OCI-LY7 (cell line): ENCODE measurements at regions not wholly inside any gene's neighbourhood (a gene's known extent, or its start where the extent isn't known, plus 50 kb on each side); places are given as distances from the start of the nearest gene placed in this dataset.

Source experiments
- BruUV-seq: library from RNA; stranded (reverse); fragments of 400-500 nt; replicated peaks from 2 replicates; lab custom pipeline; 2021; lab: Mats Ljungman, UMichigan
- CTCF ChIA-PET: fragments of 300-600 bp; sonication (Branson Sonifier 250); formaldehyde crosslinking; loops from one replicate; lab custom pipeline; 2022; ENCODE audit warnings: antibody characterized with exemption; ENCODE audit not compliant: unreplicated experiment; lab: Charles Lee
- POLR2A ChIA-PET: fragments of 300-600 bp; sonication (Branson Sonifier 250); formaldehyde crosslinking; loops from one replicate; lab custom pipeline; 2022; ENCODE audit warnings: antibody characterized with exemption; lab: Charles Lee
- DNase-seq: peaks from one replicate; pipeline ENCODE4 v3.0.0-alpha.2; 2015; ENCODE audit warnings: low spot score
- H2AFZ ChIP-seq: fragments of 200-600 bp; sonication (generic), shearing (Covaris generic); 2 replicates; pipeline ENCODE4 v1.6.1; 2014; ENCODE audit warnings: mild to moderate bottlenecking, antibody characterized with exemption, low read length, moderate library complexity
- H3K27ac ChIP-seq: fragments of 200-600 bp; sonication (generic); 2 replicates; pipeline ENCODE4 v1.5.1; 2014; ENCODE audit warnings: mixed run types, low read depth, mild to moderate bottlenecking, moderate library complexity, low read length, inconsistent platforms; ENCODE audit not compliant: poor library complexity, severe bottlenecking
- H3K36me3 ChIP-seq: fragments of 200-600 bp; sonication (generic); 2 replicates; pipeline ENCODE4 v1.6.1; 2014; ENCODE audit warnings: mild to moderate bottlenecking, antibody characterized with exemption, low read length, moderate library complexity, mixed read lengths; ENCODE audit not compliant: insufficient read depth
- H3K4me1 ChIP-seq: fragments of 200-600 bp; sonication (generic); 2 replicates; pipeline ENCODE4 v1.5.1; 2014; ENCODE audit warnings: mild to moderate bottlenecking, low read length; ENCODE audit not compliant: insufficient read depth, poor library complexity, severe bottlenecking
- H3K4me2 ChIP-seq: fragments of 200-600 bp; sonication (generic); 2 replicates; pipeline ENCODE4 v1.6.1; 2014; ENCODE audit warnings: mild to moderate bottlenecking, low read length
- H3K4me3 ChIP-seq: fragments of 200-600 bp; sonication (generic); 2 replicates; pipeline ENCODE4 v1.5.1; 2014; ENCODE audit warnings: mild to moderate bottlenecking, low read depth, low read length; ENCODE audit not compliant: poor library complexity, severe bottlenecking
- H3K79me2 ChIP-seq: fragments of 200-600 bp; sonication (generic); 2 replicates; pipeline ENCODE4 v1.6.1; 2016; ENCODE audit warnings: low read depth, mild to moderate bottlenecking, low read length, moderate library complexity, mixed read lengths; ENCODE audit not compliant: insufficient read depth
- H3K9me2 ChIP-seq: fragments of 200-600 bp; sonication (generic); 2 replicates; pipeline ENCODE4 v1.6.1; 2016; ENCODE audit warnings: mild to moderate bottlenecking, low read length, mixed read lengths; ENCODE audit not compliant: insufficient read depth
- H3K9me3 ChIP-seq: fragments of 200-600 bp; sonication (generic); 2 replicates; pipeline ENCODE4 v1.6.1; 2014; ENCODE audit warnings: mild to moderate bottlenecking, mixed run types, low read length, mixed read lengths
- H4K20me1 ChIP-seq: fragments of 200-600 bp; sonication (generic); 2 replicates; pipeline ENCODE4 v1.6.1; 2014; ENCODE audit warnings: mild to moderate bottlenecking, antibody characterized with exemption, low read length, moderate library complexity, mixed read lengths; ENCODE audit not compliant: insufficient read depth
- CTCF ChIP-seq: fragments of 200-600 bp; sonication (generic); conservative IDR thresholded peaks from 2 replicates; pipeline ENCODE4 v1.5.1; 2014; ENCODE audit warnings: mild to moderate bottlenecking, antibody characterized with exemption, low read length, moderate library complexity, mixed read lengths
- EZH2phosphoT487 ChIP-seq: fragments of 200-600 bp; sonication (generic); IDR thresholded peaks from 2 replicates; pipeline ENCODE4 v1.6.1; 2018; ENCODE audit warnings: low read depth, borderline replicate concordance, mild to moderate bottlenecking, mixed run types, antibody characterized with exemption, low read length, moderate library complexity, mixed read lengths
- intact Hi-C: fragments of 100-400 bp; cut with micrococcal nuclease; formaldehyde crosslinking; loops from one replicate; pipeline ENCODE4 v1.10.0; 2022; ENCODE audit not compliant: unreplicated experiment

GRCh38 chr4:37002625-37003024 lies 241.9 kb upstream of the NWD2 start:
- Histone ChIP-seq H3K36me3 (no peaks in the 10 kb centered on the region), H2AFZ (no peak overlapping the region), H3K4me1 (no peaks in the 10 kb centered on the region), H3K9me3 (no peaks in the 10 kb centered on the region), H3K4me2 (no peak overlapping the region), H3K79me2 (no peaks in the 10 kb centered on the region), H3K27ac (no peak overlapping the region), H3K4me3 (no peak overlapping the region), H3K9me2 (no peaks in the 10 kb centered on the region), H4K20me1 (no peaks in the 10 kb centered on the region)
- CTCF ChIA-PET: no interaction called here
- TF ChIP-seq EZH2phosphoT487: no peak
- BruUV-seq: no TSS peak
- intact Hi-C loops: no loop called here
- DNase-seq: no peak
- POLR2A ChIA-PET: no interaction called here

GRCh38 chr4:37008199-37008598 lies 236.3 kb upstream of the NWD2 start:
- Histone ChIP-seq H3K9me2 (no peaks in the 10 kb centered on the region), H3K27ac (no peak overlapping the region), H2AFZ (no peak overlapping the region), H3K9me3 (no peaks in the 10 kb centered on the region), H4K20me1 (no peaks in the 10 kb centered on the region), H3K36me3 (no peaks in the 10 kb centered on the region), H3K4me3 (no peak overlapping the region), H3K4me2 (no peak overlapping the region), H3K79me2 (no peaks in the 10 kb centered on the region), H3K4me1 (no peaks in the 10 kb centered on the region)
- intact Hi-C loops: no loop called here
- no peak for TF ChIP-seq CTCF
- TF ChIP-seq EZH2phosphoT487: no peak
- ChIA-PET CTCF (no interaction called here), POLR2A (interaction anchor here (1.4 kb wide), 1 partner anchor 18 kb away, joined by 3 read pairs; no protein-coding TSS in a partner anchor)
- BruUV-seq: no TSS peak
- DNase-seq: peak; percentile 14

- Histone ChIP-seq H3K9me3 (no peaks in the 10 kb centered on the region), H3K9me2 (no peaks in the 10 kb centered on the region), H3K4me2 (no peak overlapping the region), H3K79me2 (no peaks in the 10 kb centered on the region), H3K36me3 (no peaks in the 10 kb centered on the region), H3K4me3 (no peak overlapping the region), H3K4me1 (no peaks in the 10 kb centered on the region), H2AFZ (no peak overlapping the region), H4K20me1 (no peaks in the 10 kb centered on the region), H3K27ac (no peak overlapping the region)
- ChIA-PET POLR2A (no interaction called here), CTCF (no interaction called here)
- no peak for DNase-seq
- BruUV-seq: no TSS peak
- TF ChIP-seq CTCF (no peak), EZH2phosphoT487 (no peak)
- intact Hi-C loops: no loop called here
These were observed 230.0 kb upstream of the NWD2 start for GRCh38 chr4:37014584-37014983.
